ENCODE measurements at regions not wholly inside any gene's neighbourhood (a gene's known extent, or its start where the extent isn't known, plus 50 kb on each side); places are given as distances from the start of the nearest gene placed in this dataset.

DNA sequence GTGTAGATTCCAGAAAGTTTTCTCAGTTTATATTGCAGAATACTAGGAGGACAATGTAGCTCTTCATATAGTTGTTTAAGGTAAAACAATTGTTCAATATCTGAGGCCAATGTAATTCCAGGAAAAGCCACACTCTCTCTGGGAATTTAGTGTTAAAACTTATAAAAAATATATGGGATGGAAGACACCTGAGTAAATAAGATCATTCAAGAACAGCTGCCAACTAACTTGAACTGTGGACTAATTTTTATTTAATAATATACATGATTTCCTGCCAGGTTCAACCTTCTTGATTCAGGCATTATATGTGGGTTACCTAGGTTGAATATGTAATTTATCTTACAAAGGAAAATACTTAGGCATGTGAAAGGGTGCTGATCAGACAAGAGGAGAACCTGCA, 841.1 kb upstream of the PRR20A start:
- DNase-seq (ENCODE audit: insufficient read length, low spot score, missing footprints) = no peak
- peaks cover 2% of the 10 kb centered on the region for H3K9me3 ChIP-seq (ENCODE audit: low read depth, low read length)
- H3K79me2 ChIP-seq (ENCODE audit: insufficient read depth, low read length) = no peaks in the 10 kb centered on the region
- H3K27me3 ChIP-seq (ENCODE audit: insufficient read depth, low read length) = no peaks in the 10 kb centered on the region
- H3K4me1 ChIP-seq (ENCODE audit: insufficient read depth, low read length) = no peaks in the 10 kb centered on the region
- H3K36me3 ChIP-seq (ENCODE audit: insufficient read depth, low read length) = no peaks in the 10 kb centered on the region
- H2AFZ ChIP-seq (ENCODE audit: low read length) = no peak overlapping the region
- no peaks in the 10 kb centered on the region for H4K20me1 ChIP-seq (ENCODE audit: insufficient read depth, low read length)
- no peak overlapping the region for H3K4me3 ChIP-seq (ENCODE audit: insufficient read depth, low read length)
- TF ChIP-seq, protein P1, sequence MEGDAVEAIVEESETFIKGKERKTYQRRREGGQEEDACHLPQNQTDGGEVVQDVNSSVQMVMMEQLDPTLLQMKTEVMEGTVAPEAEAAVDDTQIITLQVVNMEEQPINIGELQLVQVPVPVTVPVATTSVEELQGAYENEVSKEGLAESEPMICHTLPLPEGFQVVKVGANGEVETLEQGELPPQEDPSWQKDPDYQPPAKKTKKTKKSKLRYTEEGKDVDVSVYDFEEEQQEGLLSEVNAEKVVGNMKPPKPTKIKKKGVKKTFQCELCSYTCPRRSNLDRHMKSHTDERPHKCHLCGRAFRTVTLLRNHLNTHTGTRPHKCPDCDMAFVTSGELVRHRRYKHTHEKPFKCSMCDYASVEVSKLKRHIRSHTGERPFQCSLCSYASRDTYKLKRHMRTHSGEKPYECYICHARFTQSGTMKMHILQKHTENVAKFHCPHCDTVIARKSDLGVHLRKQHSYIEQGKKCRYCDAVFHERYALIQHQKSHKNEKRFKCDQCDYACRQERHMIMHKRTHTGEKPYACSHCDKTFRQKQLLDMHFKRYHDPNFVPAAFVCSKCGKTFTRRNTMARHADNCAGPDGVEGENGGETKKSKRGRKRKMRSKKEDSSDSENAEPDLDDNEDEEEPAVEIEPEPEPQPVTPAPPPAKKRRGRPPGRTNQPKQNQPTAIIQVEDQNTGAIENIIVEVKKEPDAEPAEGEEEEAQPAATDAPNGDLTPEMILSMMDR (IDR thresholded peaks at IDR 0.05; ENCODE audit: extremely low read depth, low read depth, low read length) = no peak
- no peak overlapping the region for H3K27ac ChIP-seq (ENCODE audit: low read depth, low read length)
- H3K4me2 ChIP-seq (ENCODE audit: insufficient read depth, low read length) = no peak overlapping the region

DNA sequence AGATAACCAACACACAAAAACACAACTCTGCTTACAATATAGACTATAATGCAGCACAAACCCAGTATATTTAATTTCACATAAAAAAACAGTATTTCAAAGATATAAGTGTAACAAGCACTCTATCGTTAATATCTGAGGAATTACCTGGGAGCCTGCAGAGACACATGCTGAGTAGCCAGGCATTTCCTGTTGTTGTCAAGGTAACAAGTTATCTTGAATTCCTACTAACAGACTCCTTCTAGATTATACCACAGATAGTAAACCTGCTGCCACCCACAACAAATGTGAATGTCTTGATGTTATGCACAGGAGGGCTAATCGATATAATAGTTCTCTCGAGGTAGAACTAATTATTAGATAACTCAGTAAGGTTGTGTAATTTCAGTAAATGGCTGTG, 826.0 kb upstream of the PRR20A start:
- no peaks in the 10 kb centered on the region for H3K79me2 ChIP-seq (ENCODE audit: insufficient read depth, low read length)
- H3K27me3 ChIP-seq (ENCODE audit: insufficient read depth, low read length) = no peaks in the 10 kb centered on the region
- no peaks in the 10 kb centered on the region for H4K20me1 ChIP-seq (ENCODE audit: insufficient read depth, low read length)
- H3K27ac ChIP-seq (ENCODE audit: low read depth, low read length) = no peak overlapping the region
- no peaks in the 10 kb centered on the region for H3K36me3 ChIP-seq (ENCODE audit: insufficient read depth, low read length)
- H3K4me3 ChIP-seq (ENCODE audit: insufficient read depth, low read length) = no peak overlapping the region
- DNase-seq (ENCODE audit: insufficient read length, low spot score, missing footprints) = no peak
- H3K9me3 ChIP-seq (ENCODE audit: low read depth, low read length) = peaks cover 2% of the 10 kb centered on the region
- no peaks in the 10 kb centered on the region for H3K4me1 ChIP-seq (ENCODE audit: insufficient read depth, low read length)
- no peak overlapping the region for H3K4me2 ChIP-seq (ENCODE audit: insufficient read depth, low read length)
- TF ChIP-seq, protein P1 (IDR thresholded peaks at IDR 0.05; ENCODE audit: extremely low read depth, low read depth, low read length) = no peak
- H2AFZ ChIP-seq (ENCODE audit: low read length) = no peak overlapping the region

DNA sequence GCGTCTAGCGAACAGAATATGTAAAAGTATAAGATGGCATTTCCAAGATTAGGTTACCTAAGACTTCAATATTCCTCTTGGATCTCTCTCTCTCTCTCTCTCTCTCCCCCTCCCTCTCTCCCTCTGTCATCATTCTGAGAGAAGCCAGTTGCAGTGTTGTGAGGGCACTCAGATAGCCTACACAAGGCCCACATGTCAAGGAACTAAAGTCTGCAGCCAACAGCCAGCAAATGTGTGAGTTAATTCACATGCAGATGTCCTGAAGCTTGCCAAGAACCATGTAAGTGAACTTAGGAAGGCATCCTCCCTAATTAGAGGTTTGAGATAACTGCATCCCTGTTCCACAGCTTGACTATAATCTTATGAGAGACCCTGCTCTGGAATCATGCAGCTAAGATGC, 822.9 kb upstream of the PRR20A start:
- no peaks in the 10 kb centered on the region for H3K79me2 ChIP-seq (ENCODE audit: insufficient read depth, low read length)
- no peak overlapping the region for H2AFZ ChIP-seq (ENCODE audit: low read length)
- H3K4me2 ChIP-seq (ENCODE audit: insufficient read depth, low read length) = no peak overlapping the region
- H3K36me3 ChIP-seq (ENCODE audit: insufficient read depth, low read length) = no peaks in the 10 kb centered on the region
- no peaks in the 10 kb centered on the region for H3K27me3 ChIP-seq (ENCODE audit: insufficient read depth, low read length)
- TF ChIP-seq, protein P1 (IDR thresholded peaks at IDR 0.05; ENCODE audit: extremely low read depth, low read depth, low read length) = no peak
- no peaks in the 10 kb centered on the region for H3K9me3 ChIP-seq (ENCODE audit: low read depth, low read length)
- no peaks in the 10 kb centered on the region for H4K20me1 ChIP-seq (ENCODE audit: insufficient read depth, low read length)
- H3K4me3 ChIP-seq (ENCODE audit: insufficient read depth, low read length) = no peak overlapping the region
- no peak for DNase-seq (ENCODE audit: insufficient read length, low spot score, missing footprints)
- no peak overlapping the region for H3K27ac ChIP-seq (ENCODE audit: low read depth, low read length)
- H3K4me1 ChIP-seq (ENCODE audit: insufficient read depth, low read length) = no peaks in the 10 kb centered on the region

DNA sequence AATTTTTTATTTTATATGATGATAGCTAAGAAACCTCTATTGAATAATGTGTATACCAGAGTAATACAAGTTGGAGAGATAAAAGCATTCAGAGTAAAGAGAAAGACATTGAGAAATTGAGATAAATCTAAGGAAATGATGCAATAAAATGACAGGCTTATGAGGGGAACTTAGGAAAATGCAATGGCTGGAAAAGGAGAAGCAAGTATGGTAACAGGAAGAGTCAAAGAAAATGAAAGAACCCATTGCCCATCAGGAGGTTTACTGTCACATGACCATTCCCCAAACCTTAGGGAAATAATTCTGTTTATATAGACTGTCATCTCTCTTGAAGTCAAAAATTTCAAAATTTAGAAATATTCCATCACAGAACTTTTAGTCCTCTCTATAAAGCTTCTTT, 808.0 kb upstream of the PRR20A start:
- TF ChIP-seq, protein P1 (IDR thresholded peaks at IDR 0.05; ENCODE audit: extremely low read depth, low read depth, low read length) = no peak
- Histone ChIP-seq H3K9me3 (ENCODE audit: low read depth, low read length) (peaks cover 5% of the 10 kb centered on the region), H3K79me2 (ENCODE audit: insufficient read depth, low read length) (no peaks in the 10 kb centered on the region), H3K4me2 (ENCODE audit: insufficient read depth, low read length) (no peak overlapping the region), H4K20me1 (ENCODE audit: insufficient read depth, low read length) (no peaks in the 10 kb centered on the region), H3K27me3 (ENCODE audit: insufficient read depth, low read length) (no peaks in the 10 kb centered on the region), H3K4me1 (ENCODE audit: insufficient read depth, low read length) (no peaks in the 10 kb centered on the region), H3K36me3 (ENCODE audit: insufficient read depth, low read length) (no peaks in the 10 kb centered on the region), H3K27ac (ENCODE audit: low read depth, low read length) (no peak overlapping the region), H2AFZ (ENCODE audit: low read length) (no peak overlapping the region), H3K4me3 (ENCODE audit: insufficient read depth, low read length) (no peak overlapping the region)
- DNase-seq (ENCODE audit: insufficient read length, low spot score, missing footprints) = no peak

All from osteoblast (primary cell).